IMR-90 (cell line): ENCODE measurements at regions not wholly inside any gene's neighbourhood (a gene's known extent, or its start where the extent isn't known, plus 50 kb on each side); places are given as distances from the start of the nearest gene placed in this dataset.

Source experiments
- ATAC-seq: fragments of 200-7000 bp; cut with Tn5 transposase; 2 replicates; pipeline ENCODE4 v1.9.1; 2020; ENCODE audit warnings: low read depth, mild to moderate bottlenecking, moderate library complexity
- BruUV-seq: library from RNA; stranded (reverse); fragments of 400-500 nt; replicated peaks from 2 replicates; lab custom pipeline; 2021; lab: Mats Ljungman, UMichigan
- CTCF ChIA-PET: fragments of 300-600 bp; formaldehyde crosslinking; extraction: SDS; loops from one replicate; lab custom pipeline; 2021; ENCODE audit warnings: antibody characterized with exemption; lab: Yijun Ruan, JAX
- POLR2A ChIA-PET: fragments of 300-600 bp; sonication (Branson Sonifier 250); formaldehyde crosslinking; loops from one replicate; lab custom pipeline; 2022; ENCODE audit warnings: antibody characterized with exemption; ENCODE audit not compliant: unreplicated experiment; lab: Charles Lee
- DNase-seq: peaks from one replicate; pipeline ENCODE4 v3.0.0; 2013
- H2AFZ ChIP-seq: replicated peaks from 2 replicates; pipeline ENCODE3; 2013; ENCODE audit warnings: low read length, mild to moderate bottlenecking; ENCODE audit not compliant: poor library complexity
- H2AK5ac ChIP-seq: 2 replicates; pipeline ENCODE4 v1.6.1; 2013; ENCODE audit warnings: low read depth, low read length, inconsistent platforms
- H2AK9ac ChIP-seq: replicated peaks from 2 replicates; pipeline ENCODE3; 2013; ENCODE audit warnings: mild to moderate bottlenecking, low read depth, low read length, moderate library complexity; ENCODE audit not compliant: poor library complexity
- H2BK120ac ChIP-seq: 2 replicates; pipeline ENCODE4 v1.6.1; 2013; ENCODE audit warnings: low read depth, low read length, inconsistent platforms
- H2BK15ac ChIP-seq: 3 replicates; pipeline ENCODE4 v1.6.1; 2013; ENCODE audit warnings: low read depth, low read length, inconsistent platforms
- H2BK20ac ChIP-seq: 2 replicates; pipeline ENCODE4 v1.6.1; 2013; ENCODE audit warnings: low read depth, mild to moderate bottlenecking, inconsistent platforms, low read length, moderate library complexity
- H2BK5ac ChIP-seq: 2 replicates; pipeline ENCODE4 v1.6.1; 2013; ENCODE audit warnings: mild to moderate bottlenecking, low read depth, low read length, inconsistent platforms; ENCODE audit not compliant: poor library complexity, severe bottlenecking
- H3K14ac ChIP-seq: replicated peaks from 2 replicates; pipeline ENCODE4 v1.6.1; 2013; ENCODE audit warnings: low read depth, low read length, inconsistent platforms
- H3K18ac ChIP-seq: 2 replicates; pipeline ENCODE4 v1.6.1; 2013; ENCODE audit warnings: low read depth, low read length, control low read depth
- H3K23ac ChIP-seq: 2 replicates; pipeline ENCODE4 v1.6.1; 2013; ENCODE audit warnings: low read depth, low read length, inconsistent platforms
- H3K27ac ChIP-seq: 2 replicates; pipeline ENCODE4 v1.5.1; 2013; ENCODE audit warnings: mild to moderate bottlenecking, control low read depth, low read length; ENCODE audit not compliant: insufficient read depth
- H3K27me3 ChIP-seq: 2 replicates; pipeline ENCODE4 v1.6.1; 2013; ENCODE audit warnings: low read length; ENCODE audit not compliant: control insufficient read depth, insufficient read depth
- H3K36me3 ChIP-seq: 2 replicates; pipeline ENCODE4 v1.6.1; 2013; ENCODE audit warnings: low read length, mixed read lengths; ENCODE audit not compliant: control insufficient read depth, insufficient read depth
- H3K4ac ChIP-seq: 2 replicates; pipeline ENCODE4 v1.6.1; 2013; ENCODE audit warnings: low read depth, low read length, inconsistent platforms
- H3K4me1 ChIP-seq: 2 replicates; pipeline ENCODE4 v1.6.1; 2013; ENCODE audit warnings: low read length, mixed read lengths; ENCODE audit not compliant: control insufficient read depth, insufficient read depth
- H3K4me2 ChIP-seq: 2 replicates; pipeline ENCODE4 v1.6.1; 2013; ENCODE audit warnings: low read depth, mild to moderate bottlenecking, control low read depth, low read length, moderate library complexity
- H3K4me3 ChIP-seq: 2 replicates; pipeline ENCODE4 v1.5.1; 2013; ENCODE audit warnings: low read depth, mild to moderate bottlenecking, control low read depth, low read length, moderate library complexity; ENCODE audit not compliant: insufficient read depth
- H3K56ac ChIP-seq: 2 replicates; pipeline ENCODE4 v1.6.1; 2013; ENCODE audit warnings: low read length, inconsistent platforms; ENCODE audit not compliant: insufficient read depth; ENCODE audit errors: extremely low read depth
- H3K79me1 ChIP-seq, 2 experiments: 2 replicates each; pipeline ENCODE4 v1.6.1; 2013; ENCODE audit warnings: low read length in 2 of 2, inconsistent platforms in 1 of 2, low read depth in 1 of 2
- H3K9ac ChIP-seq: 2 replicates; pipeline ENCODE4 v1.6.1; 2013; ENCODE audit warnings: low read depth, low read length, control low read depth
- H3K9me1 ChIP-seq: 2 replicates; pipeline ENCODE4 v1.6.1; 2013; ENCODE audit warnings: low read length, inconsistent platforms; ENCODE audit not compliant: insufficient read depth
- H3K9me3 ChIP-seq: 2 replicates; pipeline ENCODE4 v1.6.1; 2013; ENCODE audit warnings: low read length; ENCODE audit not compliant: control insufficient read depth, insufficient read depth
- H4K20me1 ChIP-seq: 2 replicates; pipeline ENCODE4 v1.6.1; 2013; ENCODE audit warnings: low read length, inconsistent platforms; ENCODE audit not compliant: insufficient read depth
- H4K5ac ChIP-seq: 2 replicates; pipeline ENCODE4 v1.6.1; 2013; ENCODE audit warnings: mild to moderate bottlenecking, low read depth, low read length, control low read depth
- H4K8ac ChIP-seq, 2 experiments: 2 replicates each; pipeline ENCODE4 v1.6.1; 2013; ENCODE audit warnings: low read depth in 2 of 2, low read length in 2 of 2, control low read depth in 1 of 2, inconsistent platforms in 1 of 2
- H4K91ac ChIP-seq: 2 replicates; pipeline ENCODE4 v1.6.1; 2013; ENCODE audit warnings: low read depth, low read length, inconsistent platforms; ENCODE audit not compliant: insufficient read depth
- BHLHE40 ChIP-seq: fragments of 150-350 bp; IDR thresholded peaks from 2 replicates; pipeline ENCODE4 v1.6.1; 2016; ENCODE audit warnings: mild to moderate bottlenecking, low read depth, low read length
- CEBPB ChIP-seq: IDR thresholded peaks from 2 replicates; pipeline ENCODE4 v1.6.1; 2012; ENCODE audit warnings: low read depth, low read length, improper control_type of control experiment
- CHD1 ChIP-seq: IDR thresholded peaks from 2 replicates; pipeline ENCODE4 v1.6.1; 2012; ENCODE audit warnings: low read depth, low read length, improper control_type of control experiment
- ELK1 ChIP-seq: fragments of 150-350 bp; IDR thresholded peaks from 2 replicates; pipeline ENCODE4 v1.6.1; 2016; ENCODE audit warnings: low read depth, mild to moderate bottlenecking, low read length, moderate library complexity, borderline replicate concordance
- FOS ChIP-seq: fragments of 150-350 bp; IDR thresholded peaks from 2 replicates; pipeline ENCODE4 v1.6.1; 2016; ENCODE audit warnings: low read depth, low read length
- MAFK ChIP-seq: IDR thresholded peaks from 2 replicates; pipeline ENCODE4 v1.6.1; 2012; ENCODE audit warnings: low read depth, low read length, improper control_type of control experiment
- MAZ ChIP-seq: IDR thresholded peaks from 2 replicates; pipeline ENCODE4 v1.6.1; 2012; ENCODE audit warnings: low read depth, mild to moderate bottlenecking, low read length, improper control_type of control experiment, moderate library complexity, borderline replicate concordance
- MXI1 ChIP-seq: IDR thresholded peaks from 2 replicates; pipeline ENCODE4 v1.6.1; 2012; ENCODE audit warnings: low read depth, mild to moderate bottlenecking, low read length, moderate library complexity, borderline replicate concordance
- NFE2L2 ChIP-seq: fragments of 150-350 bp; IDR thresholded peaks from 2 replicates; pipeline ENCODE4 v1.6.1; 2016; ENCODE audit warnings: low read depth, mild to moderate bottlenecking, low read length
- POLR2A ChIP-seq: IDR thresholded peaks from 2 replicates; pipeline ENCODE4 v1.6.1; 2012; ENCODE audit warnings: mild to moderate bottlenecking, low read depth, low read length
- RAD21 ChIP-seq: IDR thresholded peaks from 2 replicates; pipeline ENCODE4 v1.6.1; 2012; ENCODE audit warnings: low read length, improper control_type of control experiment
- RCOR1 ChIP-seq: IDR thresholded peaks from 2 replicates; pipeline ENCODE4 v1.6.1; 2012; ENCODE audit warnings: mild to moderate bottlenecking, low read length, improper control_type of control experiment; ENCODE audit not compliant: insufficient replicate concordance
- RFX5 ChIP-seq: IDR thresholded peaks from 2 replicates; pipeline ENCODE4 v1.8.0; 2012; ENCODE audit warnings: low read depth, mild to moderate bottlenecking, low read length, moderate library complexity
- SMC3 ChIP-seq: fragments of 150-350 bp; IDR thresholded peaks from 2 replicates; pipeline ENCODE4 v1.6.1; 2016; ENCODE audit warnings: low read depth, mild to moderate bottlenecking, antibody characterized with exemption, low read length, moderate library complexity
- WGBS, 2 experiments: methylation state at CpG; one replicate each; pipeline versions ENCODE4 v1.1.5 to v1.1.7; 2013; ENCODE audit warnings: missing lambda C conversion rate in 2 of 2; ENCODE audit not compliant: insufficient read length in 1 of 2; ENCODE audit errors: extremely low coverage in 2 of 2; 5-methylcytosine and 5-hydroxymethylcytosine counted together
- dilution Hi-C: fragments of 300-500 bp; cut with HindIII; formaldehyde crosslinking; loops from one replicate; pipeline ENCODE4 v1.14.3; 2018; ENCODE audit warnings: low sequenced_read_pairs; ENCODE audit not compliant: unreplicated experiment
- in situ Hi-C: fragments of 300-500 bp; cut with MboI; formaldehyde crosslinking; loops from 3 replicates; pipeline ENCODE4 v1.14.3; 2019; ENCODE audit warnings: low sequenced_read_pairs, inconsistent platforms, mixed read lengths
- intact Hi-C: fragments of 100-400 bp; cut with micrococcal nuclease; formaldehyde crosslinking; loops from 2 replicates; pipeline ENCODE4 v1.10.0; 2022
- TF ChIP-seq, protein P1 (sequence below): fragments of 150-350 bp; IDR thresholded peaks from 2 replicates; pipeline ENCODE4 v1.6.1; 2017; ENCODE audit warnings: mild to moderate bottlenecking, antibody characterized with exemption, low read length, low read depth
- TF ChIP-seq, protein P2 (sequence below): conservative IDR thresholded peaks from 2 replicates; pipeline ENCODE4 v1.5.1; 2012; ENCODE audit warnings: mild to moderate bottlenecking, low read depth, low read length, improper control_type of control experiment

GRCh38 chr3:1727242-1727641 lies 371.4 kb upstream of the CNTN4 start:
- no peak overlapping the region for H3K27ac ChIP-seq
- peaks cover 2% of the 10 kb centered on the region; the same call in 1 of the 2 replicates for H3K9me3 ChIP-seq
- no peak overlapping the region for H2BK120ac ChIP-seq
- no peaks in the 10 kb centered on the region for H3K36me3 ChIP-seq
- in situ Hi-C loops = no loop called here
- no peak overlapping the region for H3K23ac ChIP-seq
- H4K8ac ChIP-seq = no peak overlapping the region
- DNase-seq = no peak
- no peak overlapping the region for H2BK5ac ChIP-seq
- H3K18ac ChIP-seq = no peak overlapping the region
- no peak overlapping the region for H4K91ac ChIP-seq
- H2AK5ac ChIP-seq = no peak overlapping the region
- no peaks in the 10 kb centered on the region for H3K27me3 ChIP-seq
- ChIA-PET POLR2A (no interaction called here), CTCF (no interaction called here)
- TF ChIP-seq SMC3 (no peak), MXI1 (no peak), MAFK (no peak), BHLHE40 (no peak), ELK1 (no peak), POLR2A (no peak), RAD21 (no peak), RFX5 (no peak), CEBPB (no peak), MAZ (no peak), RCOR1 (no peak), FOS (no peak), NFE2L2 (no peak), CHD1 (no peak)
- TF ChIP-seq, protein P1, sequence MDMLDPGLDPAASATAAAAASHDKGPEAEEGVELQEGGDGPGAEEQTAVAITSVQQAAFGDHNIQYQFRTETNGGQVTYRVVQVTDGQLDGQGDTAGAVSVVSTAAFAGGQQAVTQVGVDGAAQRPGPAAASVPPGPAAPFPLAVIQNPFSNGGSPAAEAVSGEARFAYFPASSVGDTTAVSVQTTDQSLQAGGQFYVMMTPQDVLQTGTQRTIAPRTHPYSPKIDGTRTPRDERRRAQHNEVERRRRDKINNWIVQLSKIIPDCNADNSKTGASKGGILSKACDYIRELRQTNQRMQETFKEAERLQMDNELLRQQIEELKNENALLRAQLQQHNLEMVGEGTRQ = no peak
- TF ChIP-seq, protein P2, sequence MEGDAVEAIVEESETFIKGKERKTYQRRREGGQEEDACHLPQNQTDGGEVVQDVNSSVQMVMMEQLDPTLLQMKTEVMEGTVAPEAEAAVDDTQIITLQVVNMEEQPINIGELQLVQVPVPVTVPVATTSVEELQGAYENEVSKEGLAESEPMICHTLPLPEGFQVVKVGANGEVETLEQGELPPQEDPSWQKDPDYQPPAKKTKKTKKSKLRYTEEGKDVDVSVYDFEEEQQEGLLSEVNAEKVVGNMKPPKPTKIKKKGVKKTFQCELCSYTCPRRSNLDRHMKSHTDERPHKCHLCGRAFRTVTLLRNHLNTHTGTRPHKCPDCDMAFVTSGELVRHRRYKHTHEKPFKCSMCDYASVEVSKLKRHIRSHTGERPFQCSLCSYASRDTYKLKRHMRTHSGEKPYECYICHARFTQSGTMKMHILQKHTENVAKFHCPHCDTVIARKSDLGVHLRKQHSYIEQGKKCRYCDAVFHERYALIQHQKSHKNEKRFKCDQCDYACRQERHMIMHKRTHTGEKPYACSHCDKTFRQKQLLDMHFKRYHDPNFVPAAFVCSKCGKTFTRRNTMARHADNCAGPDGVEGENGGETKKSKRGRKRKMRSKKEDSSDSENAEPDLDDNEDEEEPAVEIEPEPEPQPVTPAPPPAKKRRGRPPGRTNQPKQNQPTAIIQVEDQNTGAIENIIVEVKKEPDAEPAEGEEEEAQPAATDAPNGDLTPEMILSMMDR = no peak
- intact Hi-C loops = no loop called here
- no peaks in the 10 kb centered on the region for H3K79me1 ChIP-seq
- H4K20me1 ChIP-seq = no peaks in the 10 kb centered on the region
- 80% methylated on average over 1 of the region's 4 CpGs; no CpG with 5 or more reads in 1 of the 2 experiments for WGBS, 2 experiments
- no peak overlapping the region for H3K4me3 ChIP-seq
- no peak for ATAC-seq
- no peak overlapping the region for H4K5ac ChIP-seq
- no peak overlapping the region for H3K9ac ChIP-seq
- no peak overlapping the region for H3K56ac ChIP-seq
- no peaks in the 10 kb centered on the region for H3K9me1 ChIP-seq
- H3K4me2 ChIP-seq = no peak overlapping the region
- no peak overlapping the region for H2BK15ac ChIP-seq
- no TSS peak for BruUV-seq
- no peak overlapping the region for H3K4ac ChIP-seq
- no peak overlapping the region for H2BK20ac ChIP-seq
- dilution Hi-C loops = no loop called here
- H3K4me1 ChIP-seq = no peaks in the 10 kb centered on the region
- H2AK9ac ChIP-seq = no peak overlapping the region
- H2AFZ ChIP-seq = no peak overlapping the region
- H3K14ac ChIP-seq = no peak overlapping the region
